NCI-H524 treated with DMSO at 0.1 percent for 48 hours (cell line): ENCODE measurements at regions not wholly inside any gene's neighbourhood (a gene's known extent, or its start where the extent isn't known, plus 50 kb on each side); places are given as distances from the start of the nearest gene placed in this dataset.
"Not testable (repeated sequence)": the region's sequence is repeated elsewhere in the genome, so short reads cannot be mapped to it uniquely, and the experiment has no call there.

ENCODE experiments used
- DNase-seq: peaks from one replicate; lab custom pipeline; 2025; lab: John Stamatoyannopoulos, UW

DNA sequence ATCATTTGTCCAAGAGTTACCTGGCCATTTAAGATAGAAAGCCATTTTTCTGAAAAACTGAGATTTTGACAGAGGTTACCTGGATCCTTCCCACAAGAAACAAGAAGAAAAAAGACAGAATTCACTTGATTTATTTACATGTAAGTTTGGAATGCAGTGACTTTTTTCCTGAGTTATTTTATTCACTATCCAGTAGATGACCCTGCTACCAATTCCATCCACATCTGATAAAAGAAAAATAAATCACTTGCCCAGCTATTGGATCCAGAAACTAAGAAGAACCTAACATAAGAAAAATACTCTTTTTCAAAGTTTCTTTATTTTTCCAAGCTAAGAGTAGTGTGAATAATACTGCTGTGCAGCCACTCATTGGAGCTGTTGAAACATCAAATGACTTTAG, 275.2 kb downstream of the CETN3 start:
- DNase-seq: no peak

DNA sequence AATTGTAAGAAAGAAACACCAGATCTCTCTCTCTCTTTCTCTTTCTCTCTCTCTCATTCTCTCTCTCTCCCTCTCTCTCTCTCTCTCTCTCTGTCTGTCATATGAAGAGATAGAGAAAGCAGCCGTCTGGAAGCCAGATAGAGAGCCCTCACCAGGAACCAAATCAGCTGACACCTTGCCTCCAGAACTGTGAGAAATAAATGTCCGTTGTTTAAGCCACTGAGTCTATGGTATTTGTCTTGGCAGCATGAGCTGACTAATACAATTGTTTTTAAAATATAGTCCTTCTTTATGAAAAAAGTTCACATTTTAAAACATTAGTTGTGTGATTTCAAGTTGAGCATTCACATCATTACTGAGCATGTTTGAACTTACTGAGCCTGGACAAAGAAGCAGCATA, 275.6 kb downstream of the CETN3 start:
- DNase-seq: no peak

DNA sequence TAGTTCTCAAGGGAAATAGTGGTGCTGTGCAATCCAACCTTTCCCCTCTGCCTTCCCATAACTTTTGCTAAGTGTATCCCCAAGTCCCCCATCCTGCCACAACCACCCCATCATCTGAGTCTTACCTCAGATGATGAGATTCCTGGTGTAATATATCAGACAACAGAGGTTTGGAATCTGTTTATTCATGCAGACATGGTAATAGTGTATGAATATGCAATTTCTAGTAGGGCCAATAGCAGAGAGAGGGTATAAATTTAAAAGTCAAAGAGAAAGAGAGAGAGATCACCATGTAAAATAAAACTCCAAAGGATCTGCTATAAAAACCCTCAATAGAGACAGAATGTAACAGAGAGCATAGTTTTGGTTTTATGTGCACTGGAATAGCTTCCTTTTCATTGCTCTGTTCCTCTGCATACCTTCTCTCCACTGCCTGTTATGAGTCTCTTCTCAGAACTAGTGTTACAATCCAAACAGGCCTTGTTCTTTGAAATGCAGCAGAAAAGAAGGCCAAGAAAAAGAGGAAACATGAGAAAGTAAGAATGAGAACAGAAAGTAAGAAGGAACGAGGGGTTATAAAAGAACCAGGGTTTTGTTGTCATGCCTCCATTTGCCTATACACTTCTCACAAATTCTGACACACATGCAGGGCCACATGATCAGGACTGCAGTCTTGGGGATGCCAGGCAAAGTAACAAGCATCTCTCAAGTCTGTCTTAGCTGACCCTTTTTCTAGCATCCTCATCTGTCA, 278.0 kb downstream of the CETN3 start:
- DNase-seq: no peak

DNA sequence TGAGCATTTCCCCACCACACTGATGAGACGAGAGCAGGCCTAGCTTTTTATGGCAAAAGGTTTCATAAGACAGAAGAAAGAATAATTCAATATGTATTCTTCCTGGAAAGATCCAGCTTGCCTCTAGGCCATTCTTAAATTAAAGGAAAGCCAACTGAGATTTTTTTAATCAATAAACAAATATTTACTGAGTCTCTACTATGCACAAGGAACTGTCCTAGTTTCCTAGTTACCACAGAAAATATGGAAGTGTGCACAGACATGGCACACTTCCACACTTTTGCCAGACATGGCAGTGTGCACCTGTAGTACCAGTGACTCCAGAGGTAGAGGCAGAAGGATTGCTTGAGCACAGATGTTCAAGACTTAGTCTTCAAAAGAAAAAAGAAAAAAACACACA, 281.0 kb downstream of the CETN3 start:
- no peak for DNase-seq

DNA sequence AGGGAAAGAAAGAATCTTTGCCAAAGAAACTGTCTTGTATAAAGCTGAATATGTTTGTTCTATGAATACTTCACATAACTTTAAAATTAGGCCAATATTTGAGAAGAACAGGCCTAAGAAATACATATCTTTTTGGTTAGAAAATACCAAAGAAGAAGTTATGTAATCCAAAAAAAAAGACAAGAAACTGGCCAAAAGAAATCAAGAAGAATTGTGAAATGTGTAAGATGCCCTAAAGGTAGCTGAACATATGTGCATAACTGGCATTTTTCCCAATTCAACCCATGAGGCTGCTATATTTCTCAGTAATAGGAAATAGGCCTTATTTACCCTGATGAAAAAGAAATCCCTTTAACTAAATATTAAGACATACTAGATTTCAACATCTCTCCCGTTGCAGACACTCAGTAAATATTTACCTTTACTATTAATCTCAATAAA, 290.0 kb downstream of the CETN3 start:
- no peak for DNase-seq

DNA sequence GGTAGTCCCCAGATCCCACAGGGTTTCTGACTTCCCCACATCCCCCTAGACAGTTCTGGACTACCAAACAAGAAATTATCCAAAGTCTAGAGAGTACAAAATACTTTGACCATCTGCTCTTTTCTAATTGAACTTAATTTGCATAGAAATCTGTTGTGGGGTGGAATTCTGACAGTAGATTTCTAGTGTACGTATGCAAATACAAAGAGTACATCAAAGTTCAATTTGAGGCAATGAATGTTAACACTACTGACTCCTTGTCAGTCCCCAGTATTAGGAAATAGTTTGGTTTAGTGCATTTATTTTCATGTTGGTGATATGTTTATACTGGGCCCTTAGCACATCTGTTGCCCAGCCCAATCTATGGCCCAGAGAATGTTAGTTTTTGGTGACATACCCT, 292.6 kb downstream of the CETN3 start:
- DNase-seq: no peak

DNA sequence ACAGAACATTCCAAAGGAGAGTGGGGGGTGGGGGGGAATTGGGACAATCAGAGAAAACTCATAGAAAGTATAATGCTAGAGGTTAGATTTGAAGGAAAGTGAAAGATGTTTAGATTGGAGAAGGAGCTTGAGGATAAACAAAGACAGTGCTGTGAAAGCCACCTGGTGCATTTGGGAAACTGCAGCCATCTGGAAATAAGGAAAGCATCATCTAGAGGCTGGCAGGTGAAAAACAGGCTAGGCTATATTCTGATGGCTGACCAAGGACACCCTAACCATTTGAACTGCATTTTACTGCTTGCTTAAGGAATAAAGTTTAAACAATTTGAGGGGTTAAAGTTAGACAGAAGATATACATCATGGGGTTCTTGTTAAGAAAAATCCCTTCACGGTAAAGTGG, 296.4 kb downstream of the CETN3 start:
- DNase-seq: no peak

DNA sequence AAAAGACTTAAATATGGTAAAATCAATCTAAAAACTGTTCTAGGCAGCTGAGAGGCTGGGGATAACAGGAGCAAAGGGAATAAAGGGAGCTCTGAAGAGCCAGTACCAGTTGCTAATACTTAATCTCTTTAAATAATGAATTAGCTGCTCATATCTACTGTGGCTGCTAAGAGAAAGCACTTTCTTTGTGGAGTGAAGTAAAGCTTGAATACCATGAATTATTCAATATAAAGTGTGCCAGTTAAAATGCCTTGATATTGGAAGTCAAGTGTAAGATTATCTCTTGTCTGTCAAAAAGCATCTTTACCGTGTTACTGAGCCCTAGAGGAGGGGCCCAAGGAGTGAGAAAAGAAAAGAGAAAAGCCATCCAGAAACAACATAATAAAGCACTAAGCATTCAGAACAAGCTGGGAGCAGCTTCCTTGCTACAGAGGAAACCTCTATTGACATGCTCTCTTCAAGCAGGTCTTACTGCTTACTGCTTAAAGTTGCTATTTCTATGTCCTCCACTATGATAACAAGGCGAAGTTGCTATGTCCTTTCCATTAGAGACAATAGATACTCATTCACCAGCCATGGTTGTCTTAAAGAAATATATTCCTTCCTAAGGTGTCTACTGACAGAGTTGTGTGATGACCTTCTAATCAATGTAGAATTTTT, 297.4 kb downstream of the CETN3 start:
- no peak for DNase-seq

DNA sequence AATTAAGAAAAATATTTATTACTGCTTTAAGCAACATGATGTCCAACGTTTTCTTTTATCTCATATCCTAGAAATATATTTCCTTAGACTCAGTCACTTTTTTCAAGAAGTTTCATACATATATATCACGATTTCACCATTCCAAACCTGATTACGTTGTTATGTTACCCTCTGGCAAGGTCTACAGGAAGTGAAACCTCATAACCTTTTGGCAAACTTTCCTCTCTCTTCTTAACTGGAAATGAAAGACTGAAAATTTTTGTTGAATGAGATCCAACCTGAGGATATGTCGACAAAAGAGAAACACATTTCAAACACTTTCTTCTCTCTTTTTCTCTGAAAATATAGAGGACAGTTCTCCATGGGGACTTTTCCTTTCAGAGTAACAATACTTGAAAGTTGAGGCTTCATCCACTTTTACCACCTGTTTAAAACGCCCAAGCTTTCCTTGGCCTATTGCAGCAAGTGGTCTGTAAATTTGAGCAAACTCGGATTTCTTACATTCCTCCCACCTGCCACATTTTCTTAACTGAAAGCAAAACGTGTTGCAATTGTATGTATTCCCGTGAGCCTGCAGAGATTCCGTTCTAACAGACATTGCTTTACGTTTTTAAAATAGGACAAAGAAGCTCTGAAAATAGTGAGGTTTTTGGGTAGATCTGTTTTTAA, 298.1 kb downstream of the CETN3 start:
- DNase-seq: no peak

DNA sequence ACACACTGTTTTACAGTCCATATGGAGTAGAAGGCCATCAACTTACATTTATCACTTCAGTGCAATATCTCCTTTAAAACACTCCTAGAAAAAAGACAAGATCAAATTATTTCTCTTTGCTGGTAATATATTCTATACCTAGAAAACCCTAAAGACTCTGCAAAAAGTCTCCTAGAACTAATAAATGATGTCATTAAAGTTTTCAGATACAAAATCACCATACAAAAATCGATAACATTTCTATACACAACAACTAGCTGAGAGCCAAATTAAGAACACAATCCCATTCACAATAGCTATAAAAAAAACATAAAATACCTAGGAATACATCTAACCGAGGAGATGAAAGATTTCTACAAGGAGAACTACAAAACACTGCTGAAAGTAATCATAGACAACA, 300.3 kb downstream of the CETN3 start:
- DNase-seq: no peak

DNA sequence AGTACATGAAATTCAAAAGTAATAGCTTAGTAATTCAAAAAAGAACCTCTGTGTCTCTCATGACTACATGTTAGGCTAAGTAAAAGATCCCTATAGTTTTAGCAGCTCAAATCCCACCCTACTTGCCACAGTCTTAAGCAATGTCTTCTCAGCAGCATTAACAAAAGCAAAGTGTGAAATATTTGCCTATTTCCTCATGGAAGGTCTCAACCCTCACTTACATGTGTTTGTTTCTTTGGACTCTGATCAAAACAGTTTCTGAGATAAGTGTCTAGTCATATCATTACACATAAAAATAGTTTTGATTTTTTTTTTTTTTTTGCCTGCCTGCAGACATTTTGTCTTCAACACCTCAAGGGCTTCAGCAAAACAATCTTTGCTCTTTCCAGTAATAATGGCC, 310.5 kb downstream of the CETN3 start:
- DNase-seq: no peak

DNA sequence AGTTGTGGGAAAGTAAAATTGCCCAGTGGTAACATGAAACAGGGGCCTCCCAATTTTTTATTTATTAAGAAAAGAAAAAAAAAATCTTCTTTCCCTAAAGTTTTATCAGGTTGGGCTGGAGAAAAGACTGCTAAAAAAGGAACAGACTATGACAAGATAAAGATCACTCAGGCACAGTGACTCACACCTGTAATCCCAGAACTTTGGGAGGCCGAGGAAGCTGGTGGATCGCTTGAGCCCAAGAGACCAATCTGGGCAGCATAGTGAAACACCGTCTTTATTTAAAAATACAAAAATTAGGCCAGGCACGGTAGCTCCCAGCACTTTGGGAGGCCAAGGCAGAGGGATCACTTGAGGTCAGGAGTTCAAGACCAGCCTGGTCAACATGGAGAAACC, 312.5 kb downstream of the CETN3 start:
- DNase-seq: no peak

DNA sequence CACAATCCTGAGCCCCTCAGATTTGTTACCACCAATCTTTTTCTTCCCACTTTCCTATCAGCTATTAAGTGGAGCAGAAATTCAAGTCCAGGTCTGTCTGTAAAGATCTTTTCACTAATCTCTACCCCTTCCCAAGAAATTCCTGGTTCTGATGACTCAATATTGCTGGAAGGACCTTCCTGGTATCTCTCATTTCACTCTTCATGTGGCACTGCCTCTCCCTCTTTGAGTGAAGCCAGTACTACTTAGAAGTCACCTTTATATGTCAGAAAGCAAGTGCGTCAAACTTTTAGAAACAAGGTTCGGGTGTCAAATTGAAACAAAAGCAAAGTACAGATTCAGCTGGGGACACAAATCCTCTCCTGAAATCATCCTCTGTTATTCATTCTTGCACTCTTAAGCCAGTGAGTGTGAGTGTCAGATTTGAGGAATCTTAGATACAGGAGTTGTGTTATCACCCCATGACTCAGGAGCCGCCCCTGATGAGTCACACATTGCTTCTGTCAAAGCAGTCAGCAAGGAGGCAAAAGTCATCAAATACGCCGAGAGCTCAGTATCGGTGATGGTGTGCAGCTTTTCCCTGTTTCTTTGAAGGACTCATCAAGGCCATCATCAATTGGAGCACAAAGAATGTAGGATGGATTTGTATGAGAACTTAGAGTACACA, 313.0 kb downstream of the CETN3 start:
- no peak for DNase-seq

DNA sequence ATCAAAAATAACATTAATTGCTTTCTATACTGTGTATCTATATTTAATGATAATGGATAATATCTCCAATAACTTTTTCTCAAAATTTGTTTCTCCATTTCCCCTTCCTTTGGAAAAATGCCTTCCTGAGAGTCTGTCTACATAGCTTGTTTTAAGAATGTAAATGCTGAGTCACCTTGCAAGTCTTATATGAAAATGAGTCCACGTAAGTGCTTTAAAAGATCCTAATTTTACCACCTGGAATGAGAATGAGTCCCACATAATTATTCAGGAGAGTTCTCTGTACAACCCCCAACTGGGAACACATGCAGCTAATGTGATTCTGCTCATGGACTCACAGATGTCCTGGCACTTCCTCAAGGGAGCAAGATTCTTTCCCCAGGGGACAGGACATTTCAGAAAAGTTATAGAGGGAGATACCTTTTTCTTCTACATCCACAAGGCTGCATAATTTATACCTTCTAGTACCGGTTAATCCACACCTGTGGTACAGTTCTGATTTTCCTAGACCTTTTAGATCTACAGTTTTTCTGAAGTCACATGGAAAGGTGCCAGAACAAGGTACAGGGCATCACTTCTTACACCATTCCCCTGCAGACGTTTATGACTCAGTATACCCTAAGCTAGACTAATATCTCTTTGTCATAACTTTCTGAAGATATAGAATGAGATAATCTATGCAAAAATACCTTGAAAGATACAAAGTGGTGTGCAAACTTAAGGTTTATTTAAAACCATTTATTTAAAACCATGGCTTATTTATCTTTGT, 314.1 kb downstream of the CETN3 start:
- no peak for DNase-seq

DNA sequence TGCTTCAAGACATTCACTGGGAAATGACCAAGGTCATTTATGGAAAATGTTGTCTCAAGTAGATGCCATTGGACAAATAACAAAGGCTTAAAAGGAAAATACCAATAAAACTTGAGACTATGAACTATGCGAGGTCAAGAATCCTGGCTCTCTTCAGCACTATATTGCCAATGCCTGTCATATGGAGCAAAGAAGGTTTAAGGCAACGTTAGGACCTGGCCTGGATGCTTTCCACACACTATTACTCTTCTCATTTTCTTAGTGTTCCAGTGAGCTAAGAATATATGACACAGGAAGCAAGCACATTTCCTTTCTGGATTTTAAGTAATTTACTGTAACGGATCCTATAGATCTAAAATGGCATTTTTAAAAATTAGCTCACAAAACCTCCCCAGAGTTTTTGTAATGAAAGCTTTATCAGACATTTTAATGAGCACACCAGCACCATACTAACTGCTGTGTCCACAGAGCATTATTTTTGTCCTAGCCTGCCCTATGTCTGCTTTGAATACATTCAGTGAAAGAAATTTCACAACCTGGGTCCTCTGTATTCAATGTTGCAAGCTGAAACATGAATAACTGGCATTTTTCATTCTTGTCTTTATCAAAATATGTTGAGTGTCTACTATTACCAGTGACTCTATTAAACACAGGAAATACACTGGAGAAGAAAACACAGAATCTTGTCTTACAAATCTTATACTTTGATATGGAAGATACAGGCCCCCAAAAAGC, 315.6 kb downstream of the CETN3 start:
- no peak for DNase-seq

DNA sequence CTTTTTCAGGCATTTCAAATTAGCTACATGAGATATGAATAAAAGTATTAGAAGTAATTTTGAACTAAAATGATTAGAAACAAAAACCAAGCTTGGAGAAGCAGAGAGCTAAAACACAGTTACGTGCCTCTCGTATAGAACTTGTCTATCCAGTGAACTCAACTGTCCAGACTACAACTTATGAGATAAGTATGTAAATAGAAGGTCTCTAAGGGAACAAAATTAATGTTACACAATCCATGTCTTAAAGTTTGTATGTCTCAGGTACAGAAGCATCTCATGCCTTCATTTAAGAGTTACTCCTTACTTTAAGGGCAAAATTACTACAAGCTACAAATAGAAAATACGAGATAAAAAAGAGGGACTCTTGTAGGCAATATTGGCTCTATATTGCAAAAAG, 316.8 kb downstream of the CETN3 start:
- DNase-seq: no peak

DNA sequence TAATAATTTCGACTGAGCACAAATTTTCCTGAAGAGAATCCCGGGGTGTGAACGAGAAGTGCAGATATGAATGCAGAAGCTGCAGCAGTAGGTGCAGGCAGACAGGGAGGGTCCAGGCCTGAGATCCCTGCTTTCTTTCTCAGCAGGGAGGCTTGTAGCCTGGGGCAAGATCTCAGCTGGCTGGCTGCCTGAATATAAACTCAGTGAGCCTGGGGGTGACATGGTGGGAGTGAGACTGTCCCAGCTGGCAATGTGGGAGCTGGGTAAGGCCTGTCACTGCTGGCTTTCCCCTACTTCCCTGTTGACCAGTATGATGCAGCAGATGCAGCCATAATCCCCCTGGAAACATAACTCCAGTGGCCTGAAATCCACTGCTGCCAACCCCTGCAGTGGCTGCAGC, 325.2 kb downstream of the CETN3 start:
- no peak for DNase-seq

DNA sequence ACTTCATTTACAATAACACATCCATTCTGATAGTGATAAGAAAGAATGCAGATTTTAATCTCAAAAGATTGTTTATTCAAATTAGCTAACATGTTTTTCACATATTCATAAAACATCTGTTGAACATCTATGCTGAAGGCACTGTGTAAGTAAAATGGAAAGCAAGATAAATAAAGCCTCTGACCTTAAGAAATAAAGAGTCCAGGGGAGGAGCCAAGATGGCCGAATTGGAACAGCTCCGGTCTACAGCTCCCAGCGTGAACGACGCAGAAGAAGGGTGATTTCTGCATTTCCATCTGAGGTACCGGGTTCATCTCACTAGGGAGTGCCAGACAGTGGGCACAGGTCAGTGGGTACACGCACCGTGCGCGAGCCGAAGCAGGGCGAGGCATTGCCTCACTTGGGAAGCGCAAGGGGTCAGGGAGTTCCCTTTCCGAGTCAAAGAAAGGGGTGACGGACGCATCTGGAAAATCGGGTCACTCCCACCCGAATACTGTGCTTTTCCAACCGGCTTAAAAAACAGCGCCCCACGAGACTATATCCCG, 336.5 kb downstream of the CETN3 start:
- DNase-seq: not testable (repeated sequence)

DNA sequence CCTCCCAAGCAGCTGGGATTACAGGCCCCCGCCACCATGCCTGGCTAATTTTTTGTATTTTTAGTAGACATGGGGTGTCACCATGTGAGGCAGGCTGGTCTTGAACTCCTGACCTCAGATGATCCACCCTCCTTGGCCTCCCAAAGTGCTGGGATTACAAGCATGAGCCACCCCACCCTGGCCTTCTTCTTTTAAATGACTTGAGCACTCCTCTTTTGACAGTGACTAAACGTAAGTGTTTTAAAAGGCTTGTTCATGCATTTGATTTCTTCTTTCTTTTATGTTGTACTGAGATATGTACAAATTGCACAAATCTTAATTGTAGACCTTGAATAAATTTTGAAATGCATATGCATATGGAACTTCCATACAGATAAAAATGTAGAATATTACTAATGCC, 337.9 kb downstream of the CETN3 start:
- no peak for DNase-seq

DNA sequence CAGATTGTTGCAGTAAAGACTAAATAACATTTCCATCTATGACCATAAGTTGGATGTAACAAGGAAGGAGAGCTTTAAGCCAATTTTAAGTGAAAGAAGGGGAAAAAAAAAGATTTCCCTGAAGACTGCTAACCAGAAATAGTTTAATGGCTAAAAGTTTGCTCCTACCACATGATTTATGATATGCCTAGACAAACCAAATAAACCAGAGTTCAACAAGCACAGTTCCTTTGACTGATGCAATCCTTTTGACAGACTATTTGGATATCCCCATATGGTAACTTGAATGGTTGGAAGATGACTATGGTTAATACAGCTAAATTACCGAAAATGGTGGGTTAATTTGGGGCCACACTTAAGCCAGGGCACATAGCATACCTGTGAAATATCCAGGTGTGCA, 338.5 kb downstream of the CETN3 start:
- no peak for DNase-seq

DNA sequence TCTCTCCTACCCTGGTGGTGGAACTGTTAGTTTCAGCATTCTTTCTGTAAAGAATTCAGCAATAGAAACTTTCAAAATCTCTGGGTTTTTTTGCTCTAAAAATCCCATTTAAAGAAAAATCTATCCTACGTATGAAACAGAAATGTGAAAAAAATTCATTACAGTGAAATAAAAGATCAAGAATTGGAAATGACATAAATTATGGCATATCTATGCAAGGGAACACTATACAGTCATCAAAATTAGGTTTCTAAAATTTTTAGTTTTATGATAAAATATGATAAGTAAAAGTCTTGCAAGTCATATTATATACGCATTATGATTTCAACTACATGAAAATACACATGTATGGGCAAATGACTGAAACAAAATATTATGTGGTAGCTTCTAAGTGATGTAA, 342.6 kb downstream of the CETN3 start:
- no peak for DNase-seq
